Colon (tissue), 2 donors: ENCODE measurements at regions not wholly inside any gene's neighbourhood (a gene's known extent, or its start where the extent isn't known, plus 50 kb on each side); places are given as distances from the start of the nearest gene placed in this dataset.
"Not testable (repeated sequence)": the region's sequence is repeated elsewhere in the genome, so short reads cannot be mapped to it uniquely, and the experiment has no call there.

ENCODE experiments used
- FAIRE-seq: peaks from 2 replicates; lab custom pipeline; 2012; peaks lifted over from hg19 to GRCh38; lab: Jason Lieb, UNC
- donor health status: control.
- donor health status: control.

- no peak for FAIRE-seq
These were observed 289.9 kb upstream of the SLC30A5 start for GRCh38 chr5:68803881-68804319.

- FAIRE-seq = no peak
These were observed 289.5 kb upstream of the SLC30A5 start for GRCh38 chr5:68804343-68804742.

- no peak for FAIRE-seq
These were observed 288.4 kb upstream of the SLC30A5 start for GRCh38 chr5:68805444-68805843.

GRCh38 chr5:68817632-68818031, 276.2 kb upstream of the SLC30A5 start:
- no peak for FAIRE-seq

GRCh38 chr5:68818057-68818695, 275.6 kb upstream of the SLC30A5 start:
- no peak for FAIRE-seq

- no peak for FAIRE-seq
These were observed 274.9 kb upstream of the SLC30A5 start for GRCh38 chr5:68818870-68819269.

- no peak for FAIRE-seq
These were observed 272.8 kb upstream of the SLC30A5 start for GRCh38 chr5:68821056-68821455.

- FAIRE-seq = no peak
These were observed 271.0 kb upstream of the SLC30A5 start for GRCh38 chr5:68822796-68823195.

- no peak for FAIRE-seq
These were observed 270.5 kb upstream of the SLC30A5 start for GRCh38 chr5:68823301-68823700.

GRCh38 chr5:68830377-68830898, 263.4 kb upstream of the SLC30A5 start:
- FAIRE-seq = no peak

GRCh38 chr5:68834491-68834981, 259.3 kb upstream of the SLC30A5 start:
- no peak for FAIRE-seq

GRCh38 chr5:68838157-68838718, 255.6 kb upstream of the SLC30A5 start:
- no peak for FAIRE-seq

GRCh38 chr5:68839019-68839552, 254.7 kb upstream of the SLC30A5 start:
- no peak for FAIRE-seq

GRCh38 chr5:68843624-68844364, 250.0 kb upstream of the SLC30A5 start:
- FAIRE-seq = no peak

- FAIRE-seq = no peak
These were observed 248.7 kb upstream of the SLC30A5 start for GRCh38 chr5:68845131-68845530.

GRCh38 chr5:68846828-68847227, 247.0 kb upstream of the SLC30A5 start:
- no peak for FAIRE-seq

GRCh38 chr5:68848091-68848490, 245.7 kb upstream of the SLC30A5 start:
- FAIRE-seq = no peak

- no peak for FAIRE-seq
These were observed 244.7 kb upstream of the SLC30A5 start for GRCh38 chr5:68849103-68849502.

GRCh38 chr5:68849906-68850305, 243.9 kb upstream of the SLC30A5 start:
- FAIRE-seq = no peak

GRCh38 chr5:68861099-68861498, 232.7 kb upstream of the SLC30A5 start:
- FAIRE-seq = no peak

- no peak for FAIRE-seq
These were observed 231.3 kb upstream of the SLC30A5 start for GRCh38 chr5:68862560-68862959.

GRCh38 chr5:68865192-68865591, 228.6 kb upstream of the SLC30A5 start:
- FAIRE-seq = not testable (repeated sequence)
